ENCODE measurements at regions not wholly inside any gene's neighbourhood (a gene's known extent, or its start where the extent isn't known, plus 50 kb on each side); places are given as distances from the start of the nearest gene placed in this dataset.

- peak in 1 of 10 donors; percentile 57 for DNase-seq
- intact Hi-C loops (cut with DNase I), result no loop called here
Observed at GRCh38 chr11:120019191-120019590, 118.7 kb downstream of the TRIM29 start.

- peak in 1 of 10 donors; percentile 26 for DNase-seq
- intact Hi-C loops (cut with DNase I), result no loop called here
Observed at GRCh38 chr11:120017582-120018150, 120.2 kb downstream of the TRIM29 start.

GRCh38 chr11:120013325-120014250, 124.3 kb downstream of the TRIM29 start:
- DNase-seq, result peak; percentile 49 to 96 (median 74)
- intact Hi-C loops (cut with DNase I), result loop anchor here (2.0 kb wide), 1 partner anchor 95 kb away; no protein-coding TSS in a partner anchor

GRCh38 chr11:120012245-120012644, 125.7 kb downstream of the TRIM29 start:
- DNase-seq, result peak in 1 of 10 donors; percentile 74
- intact Hi-C loops (cut with DNase I), result loop anchor here (2.0 kb wide), 1 partner anchor 97 kb away; no protein-coding TSS in a partner anchor

- intact Hi-C loops (cut with DNase I), result loop anchor here (2.0 kb wide), 1 partner anchor 97 kb away; no protein-coding TSS in a partner anchor
- peak in 2 of 10 donors; percentile 59 to 89 for DNase-seq
Observed at GRCh38 chr11:120011836-120012235, 126.1 kb downstream of the TRIM29 start.

GRCh38 chr11:120010775-120011174, 127.1 kb downstream of the TRIM29 start:
- peak in 1 of 10 donors; percentile 35 for DNase-seq
- intact Hi-C loops (cut with DNase I), result no loop called here

DNA sequence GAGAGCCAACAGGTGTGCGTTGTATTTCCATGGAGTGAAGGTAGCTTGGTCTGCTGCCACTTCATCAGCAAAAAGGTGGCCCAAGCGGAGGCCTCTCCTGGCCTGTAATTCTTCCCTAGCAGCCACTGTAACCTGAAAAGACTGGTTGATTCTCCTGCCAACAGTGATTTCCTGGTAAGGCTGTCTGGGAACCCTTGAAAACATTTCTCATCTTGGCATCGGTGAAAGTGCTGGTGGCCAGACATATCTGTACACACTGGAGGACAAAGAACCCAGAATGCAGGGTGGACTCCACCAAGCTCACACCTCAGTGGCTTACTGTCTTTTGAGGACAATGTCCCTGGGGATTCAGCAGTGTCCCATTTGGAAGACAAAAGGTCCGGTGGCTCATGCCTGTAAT, 128.0 kb downstream of the TRIM29 start:
- intact Hi-C loops (cut with DNase I), result loop anchor here (10.0 kb wide), 1 partner anchor 275 kb away; no protein-coding TSS in a partner anchor

DNA sequence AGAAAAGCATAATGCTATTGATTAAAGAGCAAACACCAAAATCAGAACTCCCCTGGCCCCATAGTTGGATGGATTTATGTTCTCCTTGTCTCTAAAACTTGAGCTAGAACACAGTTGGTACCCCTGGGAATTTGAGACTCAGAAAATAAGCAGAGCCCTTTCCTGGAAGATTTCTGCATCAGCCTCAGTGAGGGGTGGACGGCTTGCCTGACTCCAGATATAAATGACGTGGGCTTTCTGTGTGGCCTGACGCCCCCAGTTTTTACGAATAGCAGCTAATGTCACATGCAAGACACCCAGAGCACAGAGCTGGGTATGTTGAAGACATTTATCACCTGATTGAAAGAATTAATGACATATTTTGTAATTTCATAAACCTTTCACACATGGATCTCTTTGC, 130.8 kb downstream of the TRIM29 start:
- DNase-seq, result peak in 1 of 10 donors; percentile 3
- intact Hi-C loops (cut with DNase I), result loop anchor here (10.0 kb wide), 1 partner anchor 272 kb away; no protein-coding TSS in a partner anchor

More for the DNA sequence above, 128.0 kb downstream of the TRIM29 start:
- peak in 1 of 10 donors; percentile 46 for DNase-seq

GRCh38 chr11:120004723-120005122, 133.2 kb downstream of the TRIM29 start:
- DNase-seq, result peak in 1 of 10 donors; percentile 8
- intact Hi-C loops (cut with DNase I), result loop anchor here (10.0 kb wide), 1 partner anchor 270 kb away; no protein-coding TSS in a partner anchor

- DNase-seq, result peak in 2 of 10 donors; percentile 37 to 40
- intact Hi-C loops (cut with DNase I), result loop anchor here (10.0 kb wide), 1 partner anchor 267 kb away; no protein-coding TSS in a partner anchor
Observed at GRCh38 chr11:120001178-120002090, 136.5 kb downstream of the TRIM29 start.

DNA sequence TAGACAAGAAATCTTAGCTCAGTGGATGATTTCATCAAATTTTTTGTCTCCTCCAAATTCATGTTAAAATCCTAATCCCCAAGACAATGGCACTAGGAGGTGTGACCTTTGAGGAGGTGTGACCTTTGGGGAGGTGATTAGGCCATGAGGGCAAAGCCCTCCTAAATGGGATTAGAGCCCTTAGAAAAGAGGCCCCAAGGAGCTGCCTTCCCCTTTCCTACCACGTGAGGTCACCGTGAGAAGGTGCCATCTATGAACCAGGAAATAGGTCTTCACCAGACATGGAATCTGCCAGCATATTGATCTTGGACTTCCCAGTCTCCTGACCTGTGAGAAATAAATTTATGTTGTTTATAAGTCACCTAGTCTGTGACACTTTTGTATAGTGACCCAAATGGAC, 138.7 kb downstream of the TRIM29 start:
- DNase-seq, result peak in 1 of 10 donors; percentile 37
- intact Hi-C loops (cut with DNase I), result no loop called here

GRCh38 chr11:119996556-119996955, 141.4 kb downstream of the TRIM29 start:
- intact Hi-C loops (cut with DNase I), result no loop called here

DNA sequence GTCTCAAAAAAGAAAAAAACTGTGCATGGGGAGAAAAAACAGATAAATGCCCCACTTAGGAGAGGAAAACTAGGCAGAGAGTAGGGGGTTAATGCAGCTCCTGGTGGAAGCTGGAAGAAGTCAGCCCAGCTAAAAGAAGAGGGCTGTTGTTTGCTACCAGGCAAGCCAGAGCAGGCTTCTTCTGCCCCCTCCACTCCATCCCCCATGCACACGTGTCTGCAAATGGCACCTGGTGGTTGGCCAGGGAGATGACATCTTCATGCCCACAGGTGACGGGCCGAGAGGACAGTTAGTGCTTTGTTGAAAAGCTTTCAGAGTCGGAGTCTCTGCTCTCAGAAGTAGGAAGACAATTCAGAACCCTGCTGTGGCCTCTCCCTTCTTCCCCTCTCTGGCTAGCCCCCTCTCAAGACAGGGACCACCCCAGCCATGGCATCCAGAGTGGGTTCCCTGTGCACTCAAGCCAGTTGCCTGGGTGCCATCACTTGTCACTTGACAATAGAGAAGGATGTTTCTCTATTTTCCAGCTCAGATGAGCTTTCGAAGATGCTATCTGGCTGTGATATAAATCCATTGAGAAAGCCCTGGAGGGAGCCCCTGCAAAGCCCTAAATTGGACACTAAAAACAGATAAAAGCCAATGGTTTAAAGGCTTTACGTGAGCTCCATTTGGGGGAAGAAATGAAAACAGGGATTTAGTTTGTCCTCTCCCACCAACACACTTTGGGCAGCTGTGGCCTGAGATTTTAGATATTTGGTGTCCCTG, 142.0 kb downstream of the TRIM29 start:
- DNase-seq, result peak in 2 of 10 donors; percentile 55 to 72
- intact Hi-C loops (cut with DNase I), result no loop called here

More at GRCh38 chr11:119996556-119996955, 141.4 kb downstream of the TRIM29 start:
- peak in 2 of 10 donors; percentile 50 to 55 for DNase-seq

GRCh38 chr11:119993722-119994121, 144.2 kb downstream of the TRIM29 start:
- intact Hi-C loops (cut with DNase I), result no loop called here
- DNase-seq, result peak in 1 of 10 donors; percentile 69

- peak in 2 of 10 donors; percentile 57 to 82 for DNase-seq
Observed at GRCh38 chr11:119992171-119993051, 145.5 kb downstream of the TRIM29 start.

GRCh38 chr11:119991669-119992068, 146.2 kb downstream of the TRIM29 start:
- DNase-seq, result no peak
- intact Hi-C loops (cut with DNase I), result no loop called here

More at GRCh38 chr11:119992171-119993051, 145.5 kb downstream of the TRIM29 start:
- intact Hi-C loops (cut with DNase I), result no loop called here

DNA sequence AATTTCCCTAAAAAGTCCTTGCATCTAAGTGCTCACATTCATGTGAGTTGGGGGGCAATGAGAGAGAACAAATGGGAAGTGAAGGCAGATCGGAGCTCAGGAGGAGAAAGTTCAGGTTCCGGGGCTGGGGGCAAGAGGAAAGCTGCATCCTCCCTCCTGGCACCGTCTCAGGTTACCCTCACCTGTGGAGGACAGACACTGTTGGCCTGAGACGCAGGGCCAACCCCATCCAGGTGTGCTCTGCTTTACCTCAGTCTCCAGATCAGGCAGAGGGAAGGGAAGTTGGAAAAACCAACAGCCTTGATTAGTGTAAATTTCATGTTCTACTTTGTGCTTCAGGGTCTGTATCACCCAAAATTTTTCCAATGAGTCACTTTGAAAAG, 146.9 kb downstream of the TRIM29 start:
- intact Hi-C loops (cut with DNase I), result no loop called here
- DNase-seq, result peak in 2 of 10 donors; percentile 51 to 80
